ENCODE measurements at regions not wholly inside any gene's neighbourhood (a gene's known extent, or its start where the extent isn't known, plus 50 kb on each side); places are given as distances from the start of the nearest gene placed in this dataset.

- no peak overlapping the region for H3K9ac ChIP-seq (ENCODE audit: low read length)
- H3K79me2 ChIP-seq (ENCODE audit: low read length), result no peaks in the 10 kb centered on the region
- no peaks in the 10 kb centered on the region for H3K36me3 ChIP-seq (replicated peaks; ENCODE audit: low read depth, low read length)
- H2AFZ ChIP-seq (ENCODE audit: low read depth, low read length), result no peak overlapping the region
- no peak for TF ChIP-seq CTCF (IDR thresholded peaks at IDR 0.05; ENCODE audit: low read depth, low read length)
- TF ChIP-seq EZH2phosphoT487 (IDR thresholded peaks at IDR 0.05; ENCODE audit: low read depth), result no peak
- peaks cover 24% of the 10 kb centered on the region for H3K27me3 ChIP-seq (ENCODE audit: low read depth, low read length)
- H3K4me2 ChIP-seq (ENCODE audit: low read length), result no peak overlapping the region
- H3K9me3 ChIP-seq (ENCODE audit: insufficient read depth, low read length), result no peaks in the 10 kb centered on the region
- H3K4me3 ChIP-seq (ENCODE audit: low read length), result no peak overlapping the region
- no peak overlapping the region for H3K27ac ChIP-seq (ENCODE audit: low read length)
- no peaks in the 10 kb centered on the region for H3K4me1 ChIP-seq (ENCODE audit: low read length)
- no peaks in the 10 kb centered on the region for H4K20me1 ChIP-seq (ENCODE audit: insufficient read depth, low read length)
Observed at GRCh38 chr20:20897145-20897544, 184.7 kb upstream of the RALGAPA2 start.

- no peaks in the 10 kb centered on the region for H3K79me2 ChIP-seq (ENCODE audit: low read length)
- H3K27ac ChIP-seq (ENCODE audit: low read length), result no peak overlapping the region
- no peak overlapping the region for H3K9ac ChIP-seq (ENCODE audit: low read length)
- no peaks in the 10 kb centered on the region for H4K20me1 ChIP-seq (ENCODE audit: insufficient read depth, low read length)
- H3K36me3 ChIP-seq (replicated peaks; ENCODE audit: low read depth, low read length), result no peaks in the 10 kb centered on the region
- H3K4me3 ChIP-seq (ENCODE audit: low read length), result no peak overlapping the region
- no peak overlapping the region for H3K4me2 ChIP-seq (ENCODE audit: low read length)
- no peaks in the 10 kb centered on the region for H3K4me1 ChIP-seq (ENCODE audit: low read length)
- H3K27me3 ChIP-seq (ENCODE audit: low read depth, low read length), result peaks cover 24% of the 10 kb centered on the region
- TF ChIP-seq CTCF (IDR thresholded peaks at IDR 0.05; ENCODE audit: low read depth, low read length) (no peak), EZH2phosphoT487 (IDR thresholded peaks at IDR 0.05; ENCODE audit: low read depth) (no peak)
- no peak overlapping the region for H2AFZ ChIP-seq (ENCODE audit: low read depth, low read length)
- H3K9me3 ChIP-seq (ENCODE audit: insufficient read depth, low read length), result no peaks in the 10 kb centered on the region
Observed at GRCh38 chr20:20896606-20897005, 184.2 kb upstream of the RALGAPA2 start.

- Histone ChIP-seq H4K20me1 (ENCODE audit: insufficient read depth, low read length) (no peaks in the 10 kb centered on the region), H3K27me3 (ENCODE audit: low read depth, low read length) (peaks cover 20% of the 10 kb centered on the region), H3K4me2 (ENCODE audit: low read length) (no peak overlapping the region), H3K4me3 (ENCODE audit: low read length) (no peak overlapping the region), H2AFZ (ENCODE audit: low read depth, low read length) (no peak overlapping the region), H3K36me3 (replicated peaks; ENCODE audit: low read depth, low read length) (no peaks in the 10 kb centered on the region), H3K27ac (ENCODE audit: low read length) (no peak overlapping the region), H3K9ac (ENCODE audit: low read length) (no peak overlapping the region), H3K79me2 (ENCODE audit: low read length) (no peaks in the 10 kb centered on the region), H3K4me1 (ENCODE audit: low read length) (no peaks in the 10 kb centered on the region), H3K9me3 (ENCODE audit: insufficient read depth, low read length) (no peaks in the 10 kb centered on the region)
- TF ChIP-seq EZH2phosphoT487 (IDR thresholded peaks at IDR 0.05; ENCODE audit: low read depth) (no peak), CTCF (IDR thresholded peaks at IDR 0.05; ENCODE audit: low read depth, low read length) (no peak)
Observed at GRCh38 chr20:20895537-20895936, 183.1 kb upstream of the RALGAPA2 start.

GRCh38 chr20:20894753-20895152, 182.3 kb upstream of the RALGAPA2 start:
- no peak overlapping the region for H3K4me3 ChIP-seq (ENCODE audit: low read length)
- H3K4me1 ChIP-seq (ENCODE audit: low read length), result no peaks in the 10 kb centered on the region
- no peaks in the 10 kb centered on the region for H4K20me1 ChIP-seq (ENCODE audit: insufficient read depth, low read length)
- H3K27ac ChIP-seq (ENCODE audit: low read length), result no peak overlapping the region
- no peaks in the 10 kb centered on the region for H3K9me3 ChIP-seq (ENCODE audit: insufficient read depth, low read length)
- H3K4me2 ChIP-seq (ENCODE audit: low read length), result no peak overlapping the region
- no peak overlapping the region for H3K9ac ChIP-seq (ENCODE audit: low read length)
- H3K27me3 ChIP-seq (ENCODE audit: low read depth, low read length), result peaks cover 20% of the 10 kb centered on the region
- no peaks in the 10 kb centered on the region for H3K79me2 ChIP-seq (ENCODE audit: low read length)
- no peak for TF ChIP-seq EZH2phosphoT487 (IDR thresholded peaks at IDR 0.05; ENCODE audit: low read depth)
- no peak overlapping the region for H2AFZ ChIP-seq (ENCODE audit: low read depth, low read length)
- no peaks in the 10 kb centered on the region for H3K36me3 ChIP-seq (replicated peaks; ENCODE audit: low read depth, low read length)

- Histone ChIP-seq H3K9ac (ENCODE audit: low read length) (no peak overlapping the region), H2AFZ (ENCODE audit: low read depth, low read length) (no peak overlapping the region), H3K4me1 (ENCODE audit: low read length) (no peaks in the 10 kb centered on the region), H3K4me2 (ENCODE audit: low read length) (no peak overlapping the region), H3K9me3 (ENCODE audit: insufficient read depth, low read length) (no peaks in the 10 kb centered on the region), H3K36me3 (replicated peaks; ENCODE audit: low read depth, low read length) (no peaks in the 10 kb centered on the region), H3K27me3 (ENCODE audit: low read depth, low read length) (peaks cover 20% of the 10 kb centered on the region), H3K27ac (ENCODE audit: low read length) (no peak overlapping the region), H3K79me2 (ENCODE audit: low read length) (no peaks in the 10 kb centered on the region), H4K20me1 (ENCODE audit: insufficient read depth, low read length) (no peaks in the 10 kb centered on the region), H3K4me3 (ENCODE audit: low read length) (no peak overlapping the region)
- no peak for TF ChIP-seq CTCF (IDR thresholded peaks at IDR 0.05; ENCODE audit: low read depth, low read length)
- TF ChIP-seq EZH2phosphoT487 (IDR thresholded peaks at IDR 0.05; ENCODE audit: low read depth), result no peak
Observed at GRCh38 chr20:20894280-20894679, 181.8 kb upstream of the RALGAPA2 start.
